Glomerular visceral epithelial cell (primary cell): ENCODE measurements at regions not wholly inside any gene's neighbourhood (a gene's known extent, or its start where the extent isn't known, plus 50 kb on each side); places are given as distances from the start of the nearest gene placed in this dataset.

Experiments used
- DNase-seq: peaks from one replicate; pipeline ENCODE4 v3.0.0-alpha.2; 2016; ENCODE audit errors: extremely low spot score

DNA sequence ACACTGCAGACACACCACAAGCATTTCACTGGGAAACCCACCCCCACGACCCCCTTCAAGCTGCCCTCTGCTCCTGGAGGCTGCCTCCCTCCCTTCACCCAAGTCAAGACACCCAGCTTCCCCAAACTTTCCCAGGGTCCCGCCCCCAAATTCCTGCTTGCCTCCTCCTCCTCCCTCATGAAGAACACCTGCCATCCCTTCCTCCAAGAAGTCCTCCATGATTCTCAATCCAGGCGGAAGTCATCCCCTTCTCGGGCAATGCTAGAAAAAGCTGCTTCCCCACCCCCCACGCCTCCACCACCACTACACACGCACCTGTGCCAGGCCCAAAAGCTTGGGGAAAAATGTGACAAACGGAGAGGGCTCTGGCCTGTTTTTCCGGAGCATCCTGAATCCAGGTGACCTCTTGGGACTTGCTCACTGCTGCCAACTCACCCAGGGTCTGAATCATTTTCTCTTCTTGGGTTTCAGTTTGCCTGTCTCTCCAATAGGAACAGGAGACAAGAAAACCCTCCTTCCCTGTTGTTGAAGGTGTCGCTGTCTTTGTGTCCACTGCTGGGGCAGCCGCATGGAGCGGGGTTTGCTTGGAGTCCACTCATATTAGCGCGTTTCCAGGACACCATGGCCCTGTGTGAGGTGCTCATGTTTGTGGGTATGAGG lies 101.0 kb upstream of the CASZ1 start:
- DNase-seq: no peak

- peak; percentile 64 for DNase-seq
Observed at GRCh38 chr1:10897981-10898728, 101.7 kb upstream of the CASZ1 start.

DNA sequence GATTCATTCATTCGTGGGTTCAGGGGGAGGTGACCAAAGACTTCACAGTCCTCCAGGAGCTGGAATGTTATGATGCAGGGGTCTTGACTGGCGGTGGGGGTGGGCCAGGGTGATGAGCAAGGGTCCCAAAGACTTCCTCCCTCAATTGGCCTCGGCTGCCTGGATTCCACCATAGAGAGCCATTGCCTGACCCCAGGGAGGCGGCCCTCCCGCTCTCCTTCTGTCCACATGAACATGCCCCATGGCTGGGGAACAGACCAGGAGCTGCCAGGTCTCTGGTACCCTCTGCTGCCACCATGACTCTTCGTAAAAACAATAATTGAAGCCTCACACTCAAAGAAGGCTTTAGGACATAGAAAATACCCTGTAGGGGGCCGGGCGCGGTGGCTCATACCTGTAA lies 102.5 kb upstream of the CASZ1 start:
- no peak for DNase-seq

- no peak for DNase-seq
Observed at GRCh38 chr1:10899490-10900250, 103.2 kb upstream of the CASZ1 start.

GRCh38 chr1:10900251-10900651 lies 103.8 kb upstream of the CASZ1 start:
- DNase-seq: no peak

GRCh38 chr1:10900691-10901090 lies 104.2 kb upstream of the CASZ1 start:
- no peak for DNase-seq

DNA sequence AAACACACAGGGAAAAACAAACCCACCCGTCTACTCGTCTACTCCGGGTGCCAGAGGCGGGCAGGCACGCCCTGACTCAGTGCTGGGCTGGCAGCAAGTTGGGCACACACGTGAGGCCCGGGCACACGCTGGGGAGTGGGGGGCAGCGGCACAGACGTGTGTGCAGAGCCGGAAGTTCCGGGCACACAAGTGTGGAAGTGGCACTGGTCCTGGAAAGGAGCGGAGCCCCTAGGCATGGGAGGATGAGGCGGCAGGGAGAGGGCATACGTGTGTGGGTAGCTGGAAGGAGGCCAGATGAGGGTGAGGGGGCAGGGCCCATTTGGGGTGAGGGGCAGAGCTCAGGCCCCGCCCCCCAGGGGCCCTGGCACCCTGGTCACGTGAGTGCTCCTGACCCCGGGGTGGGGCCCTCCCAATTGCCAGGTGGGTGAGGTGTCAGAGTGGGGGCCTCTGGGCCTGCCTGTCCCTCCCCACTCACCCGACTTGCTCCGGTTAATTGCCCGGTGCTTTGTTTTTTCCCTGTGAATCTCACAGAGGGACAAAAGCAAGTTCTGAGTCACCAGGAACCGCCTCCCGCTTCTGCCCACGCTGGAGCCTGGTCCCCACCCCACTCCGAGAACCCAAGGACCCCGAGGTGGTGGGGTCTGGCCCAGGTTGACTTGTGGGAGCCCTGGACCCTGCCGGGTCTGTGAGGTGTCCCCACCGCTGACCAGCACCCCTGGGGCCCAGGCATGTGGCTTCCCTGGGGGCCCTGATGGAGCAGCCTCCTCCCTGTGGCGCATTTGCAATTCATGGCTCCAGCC lies 104.8 kb upstream of the CASZ1 start:
- no peak for DNase-seq

GRCh38 chr1:10901891-10902805 lies 105.7 kb upstream of the CASZ1 start:
- DNase-seq: no peak

DNA sequence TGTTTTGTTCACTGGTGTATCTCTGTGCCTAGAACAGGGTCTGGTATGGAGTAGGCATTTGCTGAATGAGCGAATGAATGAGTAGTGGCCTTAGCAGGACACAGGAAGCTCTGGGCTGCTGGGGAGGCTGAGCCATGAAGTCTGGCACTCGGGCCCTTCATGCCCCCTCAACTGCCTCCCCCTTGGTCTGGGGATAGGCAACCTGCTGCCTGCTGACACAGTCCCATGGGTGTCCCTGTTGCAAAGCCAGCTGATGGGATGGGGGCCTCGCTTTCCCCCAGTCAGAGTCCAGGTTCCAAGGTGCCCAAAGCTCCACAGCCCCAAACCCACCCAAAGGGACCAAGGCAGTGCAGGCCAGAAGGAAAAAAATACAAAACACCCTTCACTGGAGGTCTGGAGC lies 107.0 kb upstream of the CASZ1 start:
- DNase-seq: no peak

DNA sequence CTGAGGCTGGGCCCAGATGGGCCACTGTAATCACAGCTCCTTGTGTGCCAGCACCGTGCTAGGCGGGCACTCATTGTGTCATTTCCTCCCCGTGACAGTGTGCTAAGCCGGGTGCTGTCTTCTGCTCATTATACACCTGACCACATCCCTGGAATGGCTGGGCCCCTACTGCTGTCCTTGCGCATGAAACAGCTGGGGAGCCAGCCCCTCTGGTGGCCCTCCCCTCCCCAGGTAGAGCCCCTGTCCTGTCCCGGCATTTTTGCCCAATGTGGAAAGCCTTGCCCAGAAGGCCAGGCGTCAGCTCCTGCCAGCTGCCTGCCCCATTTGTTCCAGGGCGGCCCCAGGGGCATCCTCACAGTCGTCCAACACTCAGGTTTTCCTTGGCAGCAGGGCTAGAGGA lies 107.4 kb upstream of the CASZ1 start:
- no peak for DNase-seq

DNA sequence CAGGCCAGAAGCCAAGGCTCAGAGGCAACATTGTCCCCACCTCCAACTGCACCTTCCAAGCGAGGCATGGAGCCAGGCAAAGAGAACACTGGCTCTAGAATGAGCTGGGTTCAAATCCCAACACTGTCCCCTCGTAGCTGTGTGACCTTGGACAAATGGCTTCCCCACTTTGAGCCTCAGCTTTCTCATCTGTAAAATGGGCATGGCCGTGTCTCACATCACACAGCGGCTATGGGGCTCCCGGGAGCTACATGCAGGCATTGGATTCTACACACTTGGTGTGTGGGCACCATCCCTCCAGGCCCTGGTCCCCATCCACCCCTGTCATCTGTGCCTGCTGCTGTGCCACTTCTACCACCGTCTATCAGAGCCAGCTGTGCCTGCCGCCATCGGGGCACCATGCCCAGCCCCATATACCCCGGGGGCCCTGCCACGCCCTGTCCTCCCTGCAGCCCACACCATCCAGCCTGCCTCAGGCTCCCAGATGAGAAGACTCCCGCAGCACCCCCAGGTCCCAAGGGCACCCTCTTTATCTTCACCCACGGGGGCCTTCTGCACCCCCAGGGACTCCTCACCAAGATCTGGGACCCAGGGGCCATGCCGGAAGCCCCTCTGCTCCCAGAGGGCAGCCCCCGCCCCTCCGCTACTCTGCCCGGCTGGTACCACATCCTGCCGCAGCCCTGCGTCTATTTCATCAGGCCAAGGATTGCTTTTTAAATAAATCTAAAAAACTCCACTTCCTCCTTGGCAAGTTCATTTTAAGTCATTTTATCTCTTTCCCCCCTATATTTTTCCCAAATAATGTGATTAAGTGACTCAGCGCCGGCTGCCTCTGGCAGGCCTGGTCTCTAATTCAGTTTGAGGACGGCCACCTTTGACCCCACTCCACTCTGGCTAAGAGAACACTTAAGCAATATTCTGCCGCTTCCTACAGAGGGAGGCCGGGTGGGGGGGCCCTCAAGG lies 107.8 kb upstream of the TARDBP start:
- DNase-seq: no peak

GRCh38 chr1:10905841-10906655 lies 106.4 kb upstream of the TARDBP start:
- no peak for DNase-seq

DNA sequence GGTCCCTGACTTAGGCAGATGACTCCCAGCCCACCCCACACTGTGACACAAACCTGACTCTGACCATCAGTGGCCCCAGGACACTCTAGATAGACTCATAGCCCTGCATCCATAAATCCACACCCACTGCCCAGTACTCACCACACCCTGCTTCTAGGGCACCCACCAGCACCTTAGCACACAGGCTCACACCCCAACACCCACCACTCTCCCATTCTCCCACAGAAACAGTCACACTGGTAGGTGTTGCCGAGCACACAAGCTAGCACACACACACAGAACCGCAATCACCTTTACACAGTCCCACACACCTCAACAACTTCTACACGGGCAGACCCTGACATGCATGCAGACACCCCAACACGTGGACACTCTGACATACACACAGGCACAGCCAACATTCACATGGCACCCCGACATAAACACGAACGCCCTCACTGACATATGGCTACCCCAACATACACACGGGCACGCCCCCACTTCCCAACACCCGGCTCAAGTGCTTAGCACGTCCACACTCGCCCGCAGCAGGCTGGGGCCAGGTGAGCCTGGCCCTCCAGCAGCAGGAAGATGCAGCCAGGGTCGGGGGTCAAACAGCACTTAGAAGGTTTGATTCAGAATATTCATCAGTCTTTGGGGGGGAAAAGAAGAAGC lies 105.5 kb upstream of the TARDBP start:
- no peak for DNase-seq

DNA sequence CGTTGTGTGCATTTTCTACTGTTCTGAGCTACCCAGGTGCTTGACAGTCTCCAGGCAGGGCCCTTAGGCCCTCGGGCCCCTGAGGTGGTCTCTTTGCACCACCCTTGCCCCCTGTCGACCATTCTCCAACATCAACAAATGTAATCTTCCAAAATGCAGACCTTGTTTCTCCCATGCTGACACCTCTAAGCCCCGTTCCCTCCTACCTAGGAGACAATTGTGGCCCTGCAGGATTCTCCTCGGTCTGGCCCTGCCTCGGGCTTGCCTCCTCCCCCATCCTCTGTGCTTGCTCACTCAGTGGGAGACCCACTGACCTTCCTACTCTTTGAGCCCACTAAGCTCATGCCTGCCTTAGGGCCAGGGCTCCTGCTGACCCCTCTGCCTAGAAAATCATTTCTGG lies 104.2 kb upstream of the TARDBP start:
- no peak for DNase-seq

- DNase-seq: peak; percentile 44
Observed at GRCh38 chr1:10909697-10910680, 102.5 kb upstream of the TARDBP start.

- no peak for DNase-seq
Observed at GRCh38 chr1:10910681-10911489, 101.6 kb upstream of the TARDBP start.
